GM18505 (cell line): ENCODE measurements at regions not wholly inside any gene's neighbourhood (a gene's known extent, or its start where the extent isn't known, plus 50 kb on each side); places are given as distances from the start of the nearest gene placed in this dataset.

Experiments used
- ATAC-seq: cut with Tn5 transposase; IDR thresholded peaks from one replicate; pipeline ENCODE4 v1.9.1; 2021; ENCODE audit not compliant: unreplicated experiment
- POLR2A ChIP-seq: IDR thresholded peaks from 4 replicates; pipeline ENCODE4 v1.6.1; 2011; ENCODE audit warnings: borderline replicate concordance; ENCODE audit not compliant: insufficient read depth, insufficient read length; ENCODE audit errors: extremely low read depth

- no peak for TF ChIP-seq POLR2A
- ATAC-seq = no peak
These were observed 91.8 kb upstream of the EEA1 start for GRCh38 chr12:93020631-93021597.

DNA sequence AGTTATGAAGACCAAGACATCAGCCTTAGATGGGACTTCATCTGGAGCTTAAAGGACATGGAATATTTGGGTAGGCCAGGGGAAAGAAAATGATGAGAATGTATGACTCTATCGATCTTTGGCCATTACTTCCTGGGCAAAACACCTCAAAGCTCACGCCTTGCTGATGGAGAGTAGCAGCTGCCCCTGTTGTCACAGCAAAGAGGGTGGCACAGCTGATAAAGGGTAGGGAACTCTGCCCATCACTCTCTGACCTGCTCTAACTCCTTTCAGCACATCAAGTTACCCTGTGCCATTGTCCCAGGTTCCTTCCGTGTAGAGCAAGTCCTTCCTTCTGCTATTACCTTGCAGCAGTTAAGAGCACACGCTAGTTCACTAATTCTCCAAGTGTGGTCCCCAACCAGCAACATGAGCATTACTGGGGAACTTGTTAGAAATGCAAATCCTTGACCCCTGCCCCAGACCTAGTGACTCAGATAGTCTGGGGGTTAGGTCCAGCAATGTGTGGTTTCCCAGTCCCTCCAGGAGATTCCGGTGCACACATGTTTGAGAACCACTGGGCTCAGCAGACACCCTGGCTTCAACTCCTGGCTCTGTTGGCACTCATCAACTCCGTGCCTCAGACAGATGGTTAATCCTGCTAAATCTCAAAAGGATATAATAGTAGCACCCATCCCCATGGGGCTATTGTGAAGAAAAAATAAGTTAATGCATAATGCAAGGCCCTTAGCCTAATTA is 93.7 kb upstream of the EEA1 start:
- no peak for ATAC-seq
- no peak for TF ChIP-seq POLR2A

- no peak for ATAC-seq
These were observed 96.3 kb upstream of the EEA1 start for GRCh38 chr12:93025145-93026103.

DNA sequence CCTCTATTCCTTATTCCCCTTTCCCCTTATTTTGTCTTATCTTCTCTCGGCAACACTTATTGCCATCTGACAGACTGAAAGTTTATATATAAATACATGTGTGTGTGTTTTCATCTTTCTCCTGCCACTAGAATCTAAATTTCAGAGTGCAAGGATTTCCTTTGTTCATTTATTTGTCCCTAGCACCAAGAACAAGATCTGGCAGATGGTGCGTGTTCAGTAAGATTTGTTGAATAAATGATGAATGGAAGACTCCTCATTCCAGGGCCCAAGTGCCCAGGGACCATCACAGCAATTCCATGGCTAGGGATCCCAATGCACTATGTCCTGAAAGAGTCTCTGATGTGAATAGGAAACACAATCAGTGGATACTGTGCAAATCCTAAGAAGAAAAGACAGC is 97.9 kb upstream of the EEA1 start:
- ATAC-seq = no peak
- TF ChIP-seq POLR2A = no peak

More at GRCh38 chr12:93025145-93026103, 96.3 kb upstream of the EEA1 start:
- no peak for TF ChIP-seq POLR2A

DNA sequence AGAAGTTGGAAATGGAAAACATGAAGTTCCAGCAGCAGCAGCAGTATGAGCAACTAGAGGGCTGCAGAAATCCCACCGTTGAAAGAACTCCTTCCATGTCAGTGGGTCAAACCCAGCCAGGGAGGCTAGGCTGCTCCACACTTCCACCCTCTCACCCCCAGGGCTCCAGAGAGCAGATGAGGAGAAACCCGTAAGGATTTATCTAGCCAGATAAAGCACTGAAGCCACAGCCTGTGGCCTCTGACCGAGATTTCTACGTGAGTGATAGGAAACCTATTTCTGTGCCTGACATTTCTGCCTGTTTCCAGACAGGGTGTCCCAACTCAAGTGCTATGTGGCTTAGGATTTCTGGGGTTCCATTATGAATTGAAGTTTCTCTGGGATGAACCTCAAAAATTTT is 100.0 kb upstream of the EEA1 start:
- no peak for ATAC-seq
- TF ChIP-seq POLR2A = no peak

GRCh38 chr12:93031028-93031427 is 101.9 kb upstream of the EEA1 start:
- no peak for TF ChIP-seq POLR2A
- ATAC-seq = no peak

- TF ChIP-seq POLR2A = no peak
- ATAC-seq = no peak
These were observed 103.7 kb upstream of the EEA1 start for GRCh38 chr12:93032758-93033157.

- TF ChIP-seq POLR2A = no peak
These were observed 104.9 kb upstream of the EEA1 start for GRCh38 chr12:93033948-93034347.

DNA sequence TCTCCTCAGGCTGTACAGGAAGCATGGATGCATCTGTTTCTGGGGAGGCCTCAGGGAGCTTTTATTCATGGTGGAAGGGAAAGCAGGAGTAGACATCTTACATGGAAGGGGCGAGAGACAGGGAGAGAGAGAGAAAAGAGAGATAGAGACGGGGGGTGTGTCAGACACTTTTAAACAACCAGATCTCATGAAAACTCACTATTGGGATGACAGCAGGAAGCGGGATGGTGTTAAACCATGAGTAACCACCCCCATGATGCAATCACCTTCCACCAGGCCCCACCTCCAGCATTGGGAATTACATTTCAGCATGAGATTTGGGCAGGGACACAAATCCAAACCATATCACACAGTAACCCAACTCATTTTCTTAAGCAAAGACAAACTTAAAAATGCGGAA is 110.0 kb upstream of the EEA1 start:
- ATAC-seq = no peak
- no peak for TF ChIP-seq POLR2A

More at GRCh38 chr12:93033948-93034347, 104.9 kb upstream of the EEA1 start:
- ATAC-seq = no peak

- no peak for TF ChIP-seq POLR2A
- ATAC-seq = no peak
These were observed 110.8 kb upstream of the EEA1 start for GRCh38 chr12:93039930-93040329.

- TF ChIP-seq POLR2A = no peak
- no peak for ATAC-seq
These were observed 111.3 kb upstream of the EEA1 start for GRCh38 chr12:93040367-93040766.

DNA sequence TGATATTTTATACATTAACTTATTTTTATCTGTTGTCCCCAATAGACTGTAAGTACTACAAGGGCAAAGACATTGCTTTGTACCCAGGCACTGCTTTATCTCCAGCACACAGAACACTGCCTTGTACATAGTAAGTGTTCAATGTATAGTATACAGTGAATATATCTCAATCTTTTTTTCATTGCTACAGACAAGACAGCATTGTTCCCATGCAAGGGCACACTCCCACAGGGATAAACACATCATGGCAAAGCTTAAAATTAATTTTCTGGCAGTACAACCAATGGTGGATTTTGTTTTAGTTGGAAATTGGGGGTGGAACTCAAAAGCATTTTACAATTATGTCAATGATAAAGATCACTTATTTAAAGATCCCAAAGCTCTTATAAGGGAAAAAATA is 112.3 kb upstream of the EEA1 start:
- no peak for TF ChIP-seq POLR2A
- no peak for ATAC-seq

DNA sequence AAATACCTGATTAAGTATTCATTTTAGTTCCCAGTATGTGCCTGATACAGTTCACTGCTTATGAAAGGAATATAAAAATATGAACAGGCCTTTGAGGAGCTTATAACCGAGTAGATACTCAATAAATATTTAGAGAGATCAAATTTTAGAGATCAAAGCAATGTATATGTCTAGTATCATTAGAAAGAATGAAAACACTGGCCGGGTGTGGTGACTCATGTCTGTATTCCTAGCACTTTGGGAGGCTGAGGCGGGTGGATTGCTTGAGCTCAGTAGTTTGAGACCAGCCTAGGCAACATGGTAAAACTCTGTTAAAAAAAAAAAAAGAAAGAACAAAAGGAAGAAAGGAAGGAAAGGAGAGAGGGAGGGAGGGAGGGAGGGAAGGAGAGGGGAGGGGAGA is 113.2 kb upstream of the EEA1 start:
- no peak for ATAC-seq
- TF ChIP-seq POLR2A = no peak
